Skeletal muscle satellite cell (primary cell): ENCODE measurements at regions not wholly inside any gene's neighbourhood (a gene's known extent, or its start where the extent isn't known, plus 50 kb on each side); places are given as distances from the start of the nearest gene placed in this dataset.

ENCODE experiments used
- H3K27me3 ChIP-seq: 2 replicates; pipeline ENCODE4 v1.7.0; 2013; ENCODE audit warnings: low read length; ENCODE audit not compliant: control insufficient read depth, insufficient read depth
- H3K36me3 ChIP-seq: 2 replicates; pipeline ENCODE4 v1.7.0; 2013; ENCODE audit warnings: mild to moderate bottlenecking, control low read depth, low read length; ENCODE audit not compliant: insufficient read depth
- H3K4me1 ChIP-seq: 2 replicates; pipeline ENCODE4 v1.7.0; 2013; ENCODE audit warnings: low read length; ENCODE audit not compliant: control insufficient read depth, insufficient read depth
- H3K4me2 ChIP-seq: 2 replicates; pipeline ENCODE4 v1.7.0; 2013; ENCODE audit warnings: mild to moderate bottlenecking, low read length
- H3K4me3 ChIP-seq: 2 replicates; pipeline ENCODE4 v1.7.0; 2013; ENCODE audit warnings: low read length
- H3K9ac ChIP-seq: 2 replicates; pipeline ENCODE4 v1.7.0; 2013; ENCODE audit warnings: mild to moderate bottlenecking, low read depth, low read length, moderate library complexity
- H3K9me3 ChIP-seq: replicated peaks from 2 replicates; pipeline ENCODE4 v1.7.0; 2013; ENCODE audit warnings: mild to moderate bottlenecking, control low read depth, low read length

DNA sequence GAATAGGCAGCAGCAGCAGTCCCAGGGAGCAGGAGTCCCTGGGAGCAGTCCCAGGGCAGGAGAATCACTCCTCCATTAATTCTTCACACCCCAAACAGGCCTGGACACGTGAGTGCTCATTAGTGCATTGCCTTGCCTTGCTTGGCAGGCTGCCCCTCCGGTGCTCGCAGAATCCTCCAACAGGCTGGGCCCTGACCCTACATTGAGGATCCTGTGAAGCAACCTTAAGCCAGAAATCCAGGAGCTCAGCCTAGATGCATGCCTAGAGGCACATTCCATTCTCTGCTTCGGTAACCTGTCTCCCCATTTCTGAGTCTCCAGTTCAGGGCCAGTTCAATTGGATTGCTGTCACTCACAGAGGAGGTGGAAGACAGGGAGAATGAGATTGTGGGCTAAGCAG is 97.4 kb upstream of the LRATD1 start:
- H3K4me1 ChIP-seq: no peaks in the 10 kb centered on the region
- H3K4me2 ChIP-seq: no peak overlapping the region
- no peak overlapping the region for H3K9ac ChIP-seq
- no peaks in the 10 kb centered on the region for H3K27me3 ChIP-seq
- no peaks in the 10 kb centered on the region for H3K36me3 ChIP-seq
- H3K9me3 ChIP-seq: no peaks in the 10 kb centered on the region
- no peak overlapping the region for H3K4me3 ChIP-seq

DNA sequence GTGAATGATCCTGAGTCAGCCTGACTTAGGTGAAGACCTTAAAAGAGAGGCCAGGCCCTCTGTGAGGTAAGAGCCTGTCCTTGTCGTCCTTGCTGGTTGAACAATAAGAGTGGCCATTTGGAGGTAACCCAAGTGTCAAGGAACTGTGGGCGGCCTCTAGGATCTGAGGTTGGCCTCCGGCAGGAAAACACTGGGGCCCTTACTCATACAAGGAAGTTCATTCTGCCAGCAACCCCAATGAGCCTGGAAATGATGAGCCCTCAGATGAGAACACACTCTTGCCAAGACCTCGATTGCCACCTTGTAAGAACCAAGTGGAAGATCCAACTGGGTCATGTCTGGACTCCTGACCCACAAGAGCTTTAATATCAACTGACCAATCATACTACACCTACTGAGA is 95.5 kb upstream of the LRATD1 start:
- Histone ChIP-seq H3K4me2 (no peak overlapping the region), H3K4me3 (no peak overlapping the region), H3K27me3 (no peaks in the 10 kb centered on the region), H3K9ac (no peak overlapping the region), H3K36me3 (no peaks in the 10 kb centered on the region), H3K9me3 (no peaks in the 10 kb centered on the region), H3K4me1 (no peaks in the 10 kb centered on the region)

DNA sequence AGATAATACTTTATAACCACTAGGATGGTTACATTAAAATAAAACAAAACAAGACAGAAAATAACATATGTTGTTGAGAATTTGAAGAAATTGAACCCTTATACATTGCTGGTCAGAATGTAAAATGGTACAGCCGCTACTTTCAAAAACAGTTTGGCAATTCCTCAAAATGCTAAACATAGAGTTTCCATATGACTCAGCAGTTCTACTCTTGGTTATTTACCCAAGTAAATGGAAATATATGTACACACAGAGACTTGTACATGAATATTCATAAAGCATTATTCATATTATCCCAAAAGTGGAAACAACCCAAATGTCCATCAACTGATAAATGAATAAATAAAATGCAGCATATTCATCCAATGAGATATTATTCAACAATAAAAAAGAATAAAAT is 92.5 kb upstream of the LRATD1 start:
- H3K9me3 ChIP-seq: no peaks in the 10 kb centered on the region
- H3K4me1 ChIP-seq: no peaks in the 10 kb centered on the region
- H3K9ac ChIP-seq: no peak overlapping the region
- no peaks in the 10 kb centered on the region for H3K27me3 ChIP-seq
- no peaks in the 10 kb centered on the region for H3K36me3 ChIP-seq
- H3K4me2 ChIP-seq: no peak overlapping the region
- no peak overlapping the region for H3K4me3 ChIP-seq

DNA sequence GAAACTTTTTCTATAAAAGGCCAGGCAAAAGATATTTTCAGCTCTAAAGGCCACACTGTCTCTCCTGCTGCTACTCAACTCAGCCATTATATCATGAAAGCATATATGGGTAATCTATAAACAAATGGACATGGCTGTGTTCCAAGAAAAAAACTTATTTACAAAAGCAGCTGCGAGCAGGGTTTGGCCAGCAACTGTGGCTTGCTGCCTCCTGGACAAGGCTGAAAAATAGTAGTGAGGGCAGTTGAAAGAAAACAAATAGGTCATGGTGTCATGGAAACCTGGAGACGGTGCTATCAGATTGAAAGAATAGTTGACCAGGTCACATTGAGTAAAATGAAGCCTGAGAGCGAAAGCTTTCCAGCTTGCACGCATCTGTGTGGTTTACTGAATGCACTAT is 89.2 kb upstream of the LRATD1 start:
- Histone ChIP-seq H3K4me2 (no peak overlapping the region), H3K36me3 (no peaks in the 10 kb centered on the region), H3K9me3 (no peaks in the 10 kb centered on the region), H3K4me1 (no peaks in the 10 kb centered on the region), H3K27me3 (no peaks in the 10 kb centered on the region), H3K9ac (no peak overlapping the region), H3K4me3 (no peak overlapping the region)

DNA sequence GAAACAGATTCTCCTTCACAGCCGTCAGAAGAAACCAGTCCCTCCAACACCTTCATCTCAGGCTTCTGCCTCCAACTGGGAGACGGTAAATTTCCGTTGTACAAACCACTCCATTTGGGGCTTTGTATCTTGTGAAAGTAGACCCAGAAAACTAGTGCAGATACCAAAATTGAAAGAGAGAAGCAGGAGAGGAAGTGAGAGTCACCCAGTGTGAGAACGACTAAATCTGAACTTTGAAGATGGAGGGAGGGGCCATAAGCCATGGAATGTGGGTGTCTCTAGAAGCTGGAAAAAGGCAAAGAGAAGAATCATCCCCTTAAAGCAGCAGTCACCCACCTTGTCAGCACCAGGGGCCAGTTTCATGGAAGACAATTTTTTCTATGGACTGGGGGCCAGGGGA is 88.3 kb upstream of the LRATD1 start:
- no peak overlapping the region for H3K4me3 ChIP-seq
- no peaks in the 10 kb centered on the region for H3K9me3 ChIP-seq
- no peak overlapping the region for H3K4me2 ChIP-seq
- H3K27me3 ChIP-seq: no peaks in the 10 kb centered on the region
- no peaks in the 10 kb centered on the region for H3K4me1 ChIP-seq
- no peaks in the 10 kb centered on the region for H3K36me3 ChIP-seq
- H3K9ac ChIP-seq: no peak overlapping the region

DNA sequence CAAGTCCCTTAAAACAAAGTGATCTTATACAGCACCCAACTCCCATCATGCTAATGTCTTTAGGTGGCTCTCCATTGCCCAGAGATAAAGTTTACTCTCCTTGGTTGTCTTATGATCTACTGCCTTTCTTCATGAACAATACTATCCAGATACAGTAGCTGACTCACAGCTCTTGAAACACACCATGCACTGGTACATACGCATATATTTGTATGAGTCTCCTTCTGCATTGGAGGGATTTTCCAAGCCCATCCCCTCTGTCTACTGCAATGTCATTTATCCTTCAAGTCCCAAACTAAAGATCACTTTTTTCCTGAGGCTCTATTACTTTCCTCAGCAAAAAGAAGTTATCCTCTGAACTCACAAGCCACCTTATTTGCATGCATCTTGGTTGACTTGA is 84.7 kb upstream of the LRATD1 start:
- Histone ChIP-seq H3K4me3 (no peak overlapping the region), H3K4me2 (no peak overlapping the region), H3K9me3 (no peaks in the 10 kb centered on the region), H3K27me3 (no peaks in the 10 kb centered on the region), H3K4me1 (no peaks in the 10 kb centered on the region), H3K9ac (no peak overlapping the region), H3K36me3 (no peaks in the 10 kb centered on the region)

DNA sequence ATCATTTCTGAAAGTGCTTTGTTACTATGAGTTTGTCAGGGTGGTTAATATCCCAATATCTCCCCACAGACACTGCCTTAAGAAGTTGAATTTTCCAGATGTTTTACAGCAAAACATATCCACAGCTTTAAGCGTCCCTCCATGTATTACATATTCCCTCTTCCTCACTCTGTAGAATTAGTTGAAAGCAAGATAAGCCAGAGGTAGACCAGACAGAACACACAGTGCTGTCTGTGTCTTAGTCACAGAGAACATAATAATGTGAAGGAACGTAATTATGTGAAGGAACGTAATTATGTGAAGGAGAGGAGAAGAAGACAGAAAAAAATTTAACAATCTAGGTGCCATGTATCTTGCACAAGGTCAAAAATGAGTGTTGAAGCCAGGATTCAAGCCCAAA is 81.9 kb upstream of the LRATD1 start:
- H3K27me3 ChIP-seq: no peaks in the 10 kb centered on the region
- no peak overlapping the region for H3K4me2 ChIP-seq
- H3K4me3 ChIP-seq: no peak overlapping the region
- H3K36me3 ChIP-seq: no peaks in the 10 kb centered on the region
- no peaks in the 10 kb centered on the region for H3K4me1 ChIP-seq
- H3K9me3 ChIP-seq: no peaks in the 10 kb centered on the region
- no peak overlapping the region for H3K9ac ChIP-seq

DNA sequence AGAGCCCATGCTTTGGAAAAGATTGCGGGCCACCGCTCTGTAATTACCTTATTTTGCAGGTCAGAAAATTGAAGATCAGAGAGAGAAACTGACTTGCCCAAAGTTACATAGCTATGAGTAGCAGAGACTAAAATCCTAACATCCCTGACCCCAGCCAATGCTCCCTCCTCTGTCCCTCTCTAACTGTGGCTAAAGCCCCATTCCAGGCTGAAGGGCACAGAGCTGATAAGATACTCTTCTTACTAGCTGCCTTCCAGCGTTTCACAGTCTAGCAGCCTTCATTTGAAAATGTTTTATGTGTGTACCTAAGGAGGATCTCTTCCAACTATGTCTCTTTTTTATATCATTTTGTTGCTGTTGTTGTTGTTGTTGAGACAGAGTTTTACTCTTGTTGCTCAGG is 81.4 kb upstream of the LRATD1 start:
- H3K4me3 ChIP-seq: no peak overlapping the region
- no peak overlapping the region for H3K9ac ChIP-seq
- H3K36me3 ChIP-seq: no peaks in the 10 kb centered on the region
- H3K9me3 ChIP-seq: no peaks in the 10 kb centered on the region
- no peaks in the 10 kb centered on the region for H3K4me1 ChIP-seq
- H3K4me2 ChIP-seq: no peak overlapping the region
- no peaks in the 10 kb centered on the region for H3K27me3 ChIP-seq

DNA sequence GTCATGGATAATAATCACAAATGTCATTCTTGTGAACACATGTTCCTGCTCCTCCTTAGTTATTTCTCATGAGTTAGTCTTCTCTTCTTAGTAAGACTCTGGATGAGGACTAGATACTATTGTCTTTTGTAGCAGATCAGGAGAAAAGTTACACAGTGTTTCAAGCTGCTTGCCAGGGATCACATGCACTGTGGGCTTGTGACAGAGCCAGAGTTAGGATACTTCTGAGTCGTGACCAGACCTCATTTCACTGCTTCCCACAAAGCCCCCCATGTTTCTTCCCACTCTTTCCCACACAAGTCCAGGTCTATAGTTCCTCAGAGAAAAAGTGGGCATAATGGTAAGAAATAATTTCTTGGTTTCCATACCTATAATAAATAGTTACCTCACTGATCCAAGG is 80.2 kb upstream of the LRATD1 start:
- Histone ChIP-seq H3K9ac (no peak overlapping the region), H3K36me3 (no peaks in the 10 kb centered on the region), H3K4me3 (no peak overlapping the region), H3K4me2 (no peak overlapping the region), H3K27me3 (no peaks in the 10 kb centered on the region), H3K4me1 (no peaks in the 10 kb centered on the region), H3K9me3 (no peaks in the 10 kb centered on the region)

DNA sequence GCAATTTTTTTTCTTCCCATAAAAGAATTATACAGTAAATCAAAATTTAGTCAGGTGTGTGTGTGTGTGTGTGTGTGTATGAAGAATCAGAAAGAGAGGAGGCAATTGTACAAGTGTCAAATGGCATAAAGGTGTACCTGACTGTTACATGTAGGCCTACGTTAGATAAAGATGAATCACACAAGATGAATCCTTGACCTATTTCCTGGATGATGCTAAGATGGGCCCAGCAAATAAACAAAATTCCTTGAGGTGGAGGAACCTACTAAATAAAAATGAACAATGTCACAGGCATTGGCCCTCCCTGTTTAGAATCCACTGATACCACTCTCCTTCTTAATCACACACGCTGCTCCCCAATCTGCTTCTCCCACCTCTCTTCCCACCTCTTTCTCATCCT is 79.7 kb upstream of the LRATD1 start:
- H3K9me3 ChIP-seq: no peaks in the 10 kb centered on the region
- no peak overlapping the region for H3K4me2 ChIP-seq
- H3K4me3 ChIP-seq: no peak overlapping the region
- H3K4me1 ChIP-seq: no peaks in the 10 kb centered on the region
- H3K27me3 ChIP-seq: no peaks in the 10 kb centered on the region
- H3K9ac ChIP-seq: no peak overlapping the region
- no peaks in the 10 kb centered on the region for H3K36me3 ChIP-seq

DNA sequence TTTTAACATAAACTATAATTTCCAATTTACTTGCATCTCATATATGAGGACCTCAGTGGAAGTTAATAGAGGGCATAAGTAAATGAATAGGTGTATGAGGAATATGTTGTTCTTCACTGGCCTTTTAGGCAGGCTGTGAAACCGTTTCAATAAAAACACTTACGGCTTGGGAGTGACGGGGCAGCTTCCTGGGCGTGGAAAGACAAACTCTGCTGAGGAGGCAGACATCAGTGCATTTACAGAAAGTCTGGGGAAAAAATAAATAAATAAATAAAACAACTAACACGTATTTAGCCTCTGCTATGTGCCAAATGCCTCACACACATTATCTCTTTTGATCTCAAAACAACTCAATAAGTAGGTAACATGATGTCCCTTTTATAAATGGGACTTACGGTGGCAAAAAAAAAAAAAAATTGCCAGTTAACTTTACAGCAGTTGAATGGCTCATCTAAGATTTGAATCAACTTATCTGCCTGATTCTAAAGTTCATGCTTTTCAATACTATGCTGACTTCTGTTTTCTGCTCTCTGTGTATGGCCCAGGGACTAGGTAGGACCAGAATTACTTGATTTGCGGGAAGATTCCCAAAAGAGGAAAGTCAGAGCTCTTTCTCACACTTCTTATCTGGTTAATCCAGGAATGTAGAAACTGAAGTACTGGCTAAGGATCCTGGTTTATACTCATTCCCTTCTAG is 77.5 kb upstream of the LRATD1 start:
- no peak overlapping the region for H3K4me3 ChIP-seq
- no peak overlapping the region for H3K4me2 ChIP-seq
- no peak overlapping the region for H3K9ac ChIP-seq
- no peaks in the 10 kb centered on the region for H3K27me3 ChIP-seq
- H3K9me3 ChIP-seq: no peaks in the 10 kb centered on the region
- no peaks in the 10 kb centered on the region for H3K36me3 ChIP-seq
- H3K4me1 ChIP-seq: no peaks in the 10 kb centered on the region

DNA sequence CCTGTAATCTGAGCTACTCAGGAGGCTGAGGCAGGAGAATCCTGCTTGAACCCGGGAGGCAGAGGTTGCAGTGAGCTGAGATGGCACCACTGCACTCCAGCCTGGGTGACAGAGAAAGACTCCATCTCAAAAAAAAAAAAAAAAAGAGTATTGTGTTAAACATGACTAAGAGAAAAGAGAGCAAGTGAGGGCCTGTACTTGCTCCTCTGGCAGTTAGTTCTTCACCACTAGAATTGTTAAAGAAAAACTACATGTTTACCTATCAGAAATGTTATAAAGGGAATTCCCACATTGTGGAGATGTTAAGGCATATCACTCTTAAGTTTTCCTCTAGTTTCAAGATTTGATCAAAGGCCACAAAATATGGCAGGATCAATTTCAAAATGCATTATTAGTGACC is 75.4 kb upstream of the LRATD1 start:
- Histone ChIP-seq H3K4me3 (no peak overlapping the region), H3K27me3 (no peaks in the 10 kb centered on the region), H3K4me1 (no peaks in the 10 kb centered on the region), H3K36me3 (no peaks in the 10 kb centered on the region), H3K9me3 (no peaks in the 10 kb centered on the region), H3K4me2 (no peak overlapping the region), H3K9ac (no peak overlapping the region)
